ENCODE measurements at regions not wholly inside any gene's neighbourhood (a gene's known extent, or its start where the extent isn't known, plus 50 kb on each side); places are given as distances from the start of the nearest gene placed in this dataset.

DNA sequence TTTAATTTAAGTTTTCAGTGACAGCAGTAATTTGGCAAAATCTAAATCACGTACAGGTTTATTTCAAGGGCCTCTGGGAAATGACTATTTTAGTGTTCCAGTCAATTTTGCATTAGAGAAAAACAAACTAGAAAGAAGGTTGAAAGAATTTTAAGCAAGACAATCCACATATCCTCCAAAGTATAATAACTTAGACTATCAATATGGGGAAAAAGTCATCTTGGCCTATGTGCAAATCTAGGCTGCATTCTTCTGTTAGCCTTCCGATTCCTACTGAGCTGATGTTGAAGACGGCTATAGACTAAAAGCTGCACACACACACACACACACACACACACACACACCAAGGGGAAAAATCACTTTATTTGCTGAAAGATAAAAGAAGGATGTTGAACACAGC, 81.3 kb downstream of the SLITRK6 start:
- no peak for TF ChIP-seq POLR2AphosphoS5 (IDR thresholded peaks at IDR 0.05; ENCODE audit: low read depth, low read length)
- no peak for TF ChIP-seq TAF1 (IDR thresholded peaks at IDR 0.05; ENCODE audit: low read depth, low read length)
- TF ChIP-seq POLR2A (IDR thresholded peaks at IDR 0.05; ENCODE audit: low read depth, low read length), result no peak

Data from GM12891 (cell line).